ENCODE measurements at regions not wholly inside any gene's neighbourhood (a gene's known extent, or its start where the extent isn't known, plus 50 kb on each side); places are given as distances from the start of the nearest gene placed in this dataset.

DNA sequence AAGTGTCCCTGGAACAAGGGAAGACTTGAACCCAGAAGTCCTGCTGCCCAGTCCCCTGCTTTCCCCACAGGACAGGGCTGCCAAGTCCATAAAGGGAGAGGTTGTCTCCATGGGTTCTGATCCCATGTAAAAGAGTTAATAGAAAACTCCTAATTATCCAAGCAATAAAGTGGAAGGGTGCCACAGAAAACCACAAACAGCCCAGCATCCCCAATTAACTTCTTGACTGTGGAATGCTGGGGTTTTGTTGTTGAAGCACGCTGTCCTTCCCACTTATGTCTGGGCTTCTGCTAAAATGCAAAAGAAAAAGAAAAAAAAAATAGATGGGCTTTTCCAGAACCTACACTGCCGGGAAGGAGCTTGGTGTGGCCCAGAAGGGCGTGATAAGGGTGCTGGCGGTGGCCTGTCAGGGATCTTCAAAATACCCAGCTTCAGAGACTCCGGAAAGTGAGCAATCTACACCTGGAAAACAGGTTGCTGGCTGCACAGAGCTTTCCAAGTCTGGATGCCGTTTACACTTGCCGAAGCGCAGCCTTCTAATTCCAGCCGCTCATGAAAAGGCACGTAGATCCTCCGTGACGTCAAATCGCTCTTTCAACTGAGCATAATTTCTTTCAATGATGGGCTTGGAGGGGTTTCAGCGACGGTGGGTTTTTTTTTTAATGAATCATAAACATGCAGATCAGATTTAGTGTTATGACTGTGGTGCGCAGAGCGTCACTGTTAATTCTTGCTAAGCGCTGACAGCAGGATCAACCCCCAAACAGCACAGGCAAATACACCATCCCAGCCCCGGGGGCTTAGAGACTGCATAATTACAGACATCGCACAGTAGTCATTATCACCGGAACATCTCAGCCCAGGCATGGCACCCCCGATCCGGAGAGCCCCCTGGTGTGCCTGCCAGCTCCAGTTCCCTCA, 197.6 kb downstream of the BCOR start:
- DNase-seq: no peak
- no peak for TF ChIP-seq POLR2AphosphoS5 (IDR thresholded peaks at IDR 0.05)
- TF ChIP-seq POLR2A (IDR thresholded peaks at IDR 0.05): no peak
- TF ChIP-seq, protein P1, sequence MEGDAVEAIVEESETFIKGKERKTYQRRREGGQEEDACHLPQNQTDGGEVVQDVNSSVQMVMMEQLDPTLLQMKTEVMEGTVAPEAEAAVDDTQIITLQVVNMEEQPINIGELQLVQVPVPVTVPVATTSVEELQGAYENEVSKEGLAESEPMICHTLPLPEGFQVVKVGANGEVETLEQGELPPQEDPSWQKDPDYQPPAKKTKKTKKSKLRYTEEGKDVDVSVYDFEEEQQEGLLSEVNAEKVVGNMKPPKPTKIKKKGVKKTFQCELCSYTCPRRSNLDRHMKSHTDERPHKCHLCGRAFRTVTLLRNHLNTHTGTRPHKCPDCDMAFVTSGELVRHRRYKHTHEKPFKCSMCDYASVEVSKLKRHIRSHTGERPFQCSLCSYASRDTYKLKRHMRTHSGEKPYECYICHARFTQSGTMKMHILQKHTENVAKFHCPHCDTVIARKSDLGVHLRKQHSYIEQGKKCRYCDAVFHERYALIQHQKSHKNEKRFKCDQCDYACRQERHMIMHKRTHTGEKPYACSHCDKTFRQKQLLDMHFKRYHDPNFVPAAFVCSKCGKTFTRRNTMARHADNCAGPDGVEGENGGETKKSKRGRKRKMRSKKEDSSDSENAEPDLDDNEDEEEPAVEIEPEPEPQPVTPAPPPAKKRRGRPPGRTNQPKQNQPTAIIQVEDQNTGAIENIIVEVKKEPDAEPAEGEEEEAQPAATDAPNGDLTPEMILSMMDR (IDR thresholded peaks at IDR 0.05): no peak
- TF ChIP-seq EP300 (IDR thresholded peaks at IDR 0.05; ENCODE audit: low read depth): no peak
- no peaks in the 10 kb centered on the region for H3K27me3 ChIP-seq
- no peak overlapping the region for H3K27ac ChIP-seq
- 50 to 62% methylated on average over 1 to 23 of the region's 23 CpGs for WGBS, 2 donors (ENCODE audit: low coverage in 1 of 2)
- intact Hi-C loops (cut with DNase I; ENCODE audit: low total_unique reads) (loop anchor here (10.0 kb wide), 1 partner anchor 165 kb away; no protein-coding TSS in a partner anchor), in situ Hi-C loops (cut with MboI; ENCODE audit: low pct_ligation_motif_present in 1 of 4, low pct_unique_long_range_greater_than_20kb in 1 of 4, low sequenced_read_pairs in 3 of 4) (no loop called here)
- H3K4me1 ChIP-seq: peaks cover 0 to 35% (median 18%) of the 10 kb centered on the region in 4 donors
- H3K4me3 ChIP-seq: no peak overlapping the region
- H3K9me3 ChIP-seq: no peaks in the 10 kb centered on the region
- no peaks in the 10 kb centered on the region for H3K36me3 ChIP-seq

DNA sequence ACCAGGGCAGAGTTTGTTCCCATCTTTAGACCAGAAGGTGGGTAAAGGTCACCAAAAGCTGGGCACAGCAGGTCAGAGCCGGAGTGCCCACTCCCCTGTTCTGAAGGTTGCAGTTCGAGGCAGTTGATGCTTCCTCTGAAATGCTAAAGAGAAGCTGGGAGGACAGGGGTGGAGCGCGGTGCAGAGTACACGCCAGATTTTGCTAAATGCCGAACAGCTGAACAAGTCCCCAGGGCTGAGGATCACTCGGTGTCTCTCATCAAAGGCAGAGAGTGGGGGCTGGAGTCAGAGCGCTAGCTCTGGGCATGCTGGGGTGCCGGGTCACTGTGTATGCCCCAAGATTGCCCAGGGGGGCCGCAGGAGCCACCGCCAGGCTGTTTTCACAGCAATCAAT, 197.0 kb downstream of the BCOR start:
- TF ChIP-seq, protein P1 (IDR thresholded peaks at IDR 0.05): no peak
- no peak for TF ChIP-seq POLR2AphosphoS5 (IDR thresholded peaks at IDR 0.05)
- WGBS, 2 donors (ENCODE audit: low coverage in 1 of 2): 52% methylated on average over 11 of the region's 11 CpGs; no CpG with 5 or more reads in 1 of the 2 donors
- no peak overlapping the region for H3K27ac ChIP-seq
- no peaks in the 10 kb centered on the region for H3K9me3 ChIP-seq
- peaks cover 3 to 35% (median 19%) of the 10 kb centered on the region in 4 donors for H3K4me1 ChIP-seq
- DNase-seq: no peak
- H3K36me3 ChIP-seq: no peaks in the 10 kb centered on the region
- no peak overlapping the region for H3K4me3 ChIP-seq
- intact Hi-C loops (cut with DNase I; ENCODE audit: low total_unique reads) (loop anchor here (10.0 kb wide), 1 partner anchor 166 kb away; no protein-coding TSS in a partner anchor), in situ Hi-C loops (cut with MboI; ENCODE audit: low pct_ligation_motif_present in 1 of 4, low pct_unique_long_range_greater_than_20kb in 1 of 4, low sequenced_read_pairs in 3 of 4) (no loop called here)
- H3K27me3 ChIP-seq: no peaks in the 10 kb centered on the region

DNA sequence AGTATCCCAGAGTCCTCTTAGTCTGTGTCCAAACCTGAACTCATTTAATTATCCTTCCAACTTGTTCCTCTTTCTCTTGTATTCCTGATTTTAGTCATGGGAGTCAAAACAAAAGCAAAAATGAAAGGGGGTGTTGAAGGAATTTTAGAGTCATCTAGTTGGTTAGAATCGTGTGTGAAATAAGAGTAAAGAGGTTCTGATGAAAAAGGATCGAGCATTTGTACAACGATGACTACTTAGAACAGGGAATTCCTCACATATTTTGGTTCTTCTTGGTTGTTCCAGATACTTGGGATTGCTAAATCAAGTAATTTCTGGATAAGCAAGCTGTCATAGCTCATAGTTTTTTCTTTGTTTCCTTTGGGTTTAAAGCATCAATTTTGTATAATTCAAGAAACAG, 194.4 kb downstream of the BCOR start:
- Histone ChIP-seq H3K36me3 (no peaks in the 10 kb centered on the region), H3K4me3 (no peak overlapping the region), H3K9me3 (no peaks in the 10 kb centered on the region), H3K27ac (no peak overlapping the region), H3K4me1 (peaks cover 3 to 27% (median 13%) of the 10 kb centered on the region in 4 donors), H3K27me3 (no peaks in the 10 kb centered on the region)
- no peak for TF ChIP-seq POLR2A (IDR thresholded peaks at IDR 0.05)
- no peak for TF ChIP-seq POLR2AphosphoS5 (IDR thresholded peaks at IDR 0.05)
- in situ Hi-C loops (cut with MboI; ENCODE audit: low pct_ligation_motif_present in 1 of 4, low pct_unique_long_range_greater_than_20kb in 1 of 4, low sequenced_read_pairs in 3 of 4): no loop called here
- no peak for DNase-seq
- intact Hi-C loops (cut with DNase I; ENCODE audit: low total_unique reads): loop anchor here (1.0 to 10.0 kb wide), 2 partner anchors 108 to 169 kb away; no protein-coding TSS in a partner anchor
- WGBS, 2 donors (ENCODE audit: low coverage in 1 of 2): 68 to 80% methylated on average over 1 to 3 of the region's 3 CpGs

DNA sequence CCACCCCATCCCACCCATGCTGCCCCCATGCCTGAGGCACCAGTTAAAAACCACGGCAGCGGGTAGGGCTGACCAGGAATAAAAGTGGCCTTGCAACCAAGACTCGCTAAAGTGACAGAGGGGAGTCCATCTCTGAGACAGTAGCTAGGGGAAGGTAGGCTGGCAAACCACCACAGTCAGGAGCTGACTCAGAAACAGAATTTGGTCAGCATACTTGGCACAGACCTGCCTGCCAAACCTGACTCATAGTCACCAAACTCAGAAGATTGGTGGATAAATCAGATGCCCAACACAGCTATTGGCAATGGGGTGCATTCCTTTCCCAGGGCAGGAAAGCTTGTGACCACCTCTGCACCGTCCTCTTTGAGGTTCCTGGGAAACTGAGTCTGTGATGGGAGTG, 193.8 kb downstream of the BCOR start:
- 79% methylated on average over 4 of the region's 4 CpGs; no CpG with 5 or more reads in 1 of the 2 donors for WGBS, 2 donors (ENCODE audit: low coverage in 1 of 2)
- TF ChIP-seq POLR2A (IDR thresholded peaks at IDR 0.05) (no peak), POLR2AphosphoS5 (IDR thresholded peaks at IDR 0.05) (no peak), EP300 (IDR thresholded peaks at IDR 0.05; ENCODE audit: low read depth) (no peak)
- TF ChIP-seq, protein P1 (IDR thresholded peaks at IDR 0.05): no peak
- DNase-seq: no peak
- intact Hi-C loops (cut with DNase I; ENCODE audit: low total_unique reads): loop anchor here (1.0 to 10.0 kb wide), 2 partner anchors 107 to 169 kb away; no protein-coding TSS in a partner anchor
- Histone ChIP-seq H3K27me3 (no peaks in the 10 kb centered on the region), H3K27ac (no peak overlapping the region), H3K4me1 (peaks cover 3 to 27% (median 14%) of the 10 kb centered on the region in 4 donors), H3K9me3 (no peaks in the 10 kb centered on the region), H3K4me3 (no peak overlapping the region), H3K36me3 (no peaks in the 10 kb centered on the region)
- in situ Hi-C loops (cut with MboI; ENCODE audit: low pct_ligation_motif_present in 1 of 4, low pct_unique_long_range_greater_than_20kb in 1 of 4, low sequenced_read_pairs in 3 of 4): no loop called here

Data from transverse colon (tissue), 4 donors.